ENCODE measurements at regions not wholly inside any gene's neighbourhood (a gene's known extent, or its start where the extent isn't known, plus 50 kb on each side); places are given as distances from the start of the nearest gene placed in this dataset.

- Histone ChIP-seq H3K27ac (no peak overlapping the region), H3K27me3 (no peaks in the 10 kb centered on the region), H3K4me1 (no peaks in the 10 kb centered on the region), H3K9me3 (no peaks in the 10 kb centered on the region), H3K4me3 (no peak overlapping the region), H3K36me3 (no peaks in the 10 kb centered on the region)
- TF ChIP-seq CTCF (IDR thresholded peaks at IDR 0.05 in 4 of 5, conservative IDR thresholded peaks at IDR 0.05 in 1 of 5): no peak
- TF ChIP-seq POLR2A (IDR thresholded peaks at IDR 0.05): no peak
- ATAC-seq (no peak), DNase-seq (no peak)
- intact Hi-C loops (cut with DNase I; ENCODE audit: low total_unique reads) (no loop called here), in situ Hi-C loops (cut with MboI; ENCODE audit: low sequenced_read_pairs in 4 of 4) (no loop called here)
Observed at GRCh38 chr4:31272331-31273061, 552.3 kb downstream of the PCDH7 start.

- DNase-seq (no peak), ATAC-seq (no peak)
- no peak for TF ChIP-seq POLR2A (IDR thresholded peaks at IDR 0.05)
- TF ChIP-seq CTCF (IDR thresholded peaks at IDR 0.05 in 4 of 5, conservative IDR thresholded peaks at IDR 0.05 in 1 of 5): no peak
- Histone ChIP-seq H3K27me3 (no peaks in the 10 kb centered on the region), H3K9me3 (no peaks in the 10 kb centered on the region), H3K27ac (no peak overlapping the region), H3K4me1 (no peaks in the 10 kb centered on the region), H3K4me3 (no peak overlapping the region), H3K36me3 (no peaks in the 10 kb centered on the region)
- intact Hi-C loops (cut with DNase I; ENCODE audit: low total_unique reads) (no loop called here), in situ Hi-C loops (cut with MboI; ENCODE audit: low sequenced_read_pairs in 4 of 4) (no loop called here)
Observed at GRCh38 chr4:31275906-31276305, 555.7 kb downstream of the PCDH7 start.

GRCh38 chr4:31283679-31284078, 563.5 kb downstream of the PCDH7 start:
- no peaks in the 10 kb centered on the region for H3K27me3 ChIP-seq
- ATAC-seq (no peak), DNase-seq (no peak)
- H3K4me3 ChIP-seq: no peak overlapping the region
- in situ Hi-C loops (cut with MboI; ENCODE audit: low sequenced_read_pairs in 4 of 4) (no loop called here), intact Hi-C loops (cut with DNase I; ENCODE audit: low total_unique reads) (no loop called here)
- H3K36me3 ChIP-seq: no peaks in the 10 kb centered on the region
- no peaks in the 10 kb centered on the region for H3K9me3 ChIP-seq
- TF ChIP-seq POLR2A (IDR thresholded peaks at IDR 0.05): no peak
- no peak for TF ChIP-seq CTCF (IDR thresholded peaks at IDR 0.05 in 4 of 5, conservative IDR thresholded peaks at IDR 0.05 in 1 of 5)
- no peaks in the 10 kb centered on the region for H3K4me1 ChIP-seq
- no peak overlapping the region for H3K27ac ChIP-seq

GRCh38 chr4:31290836-31291235, 570.7 kb downstream of the PCDH7 start:
- H3K9me3 ChIP-seq: no peaks in the 10 kb centered on the region
- intact Hi-C loops (cut with DNase I; ENCODE audit: low total_unique reads): no loop called here
- in situ Hi-C loops (cut with MboI; ENCODE audit: low sequenced_read_pairs in 4 of 4): no loop called here
- H3K4me1 ChIP-seq: no peaks in the 10 kb centered on the region
- no peak for DNase-seq
- no peak for ATAC-seq
- H3K27ac ChIP-seq: no peak overlapping the region
- no peaks in the 10 kb centered on the region for H3K27me3 ChIP-seq
- TF ChIP-seq POLR2A (IDR thresholded peaks at IDR 0.05): no peak
- TF ChIP-seq CTCF (IDR thresholded peaks at IDR 0.05 in 4 of 5, conservative IDR thresholded peaks at IDR 0.05 in 1 of 5): no peak
- H3K4me3 ChIP-seq: no peak overlapping the region
- no peaks in the 10 kb centered on the region for H3K36me3 ChIP-seq

- H3K9me3 ChIP-seq: no peaks in the 10 kb centered on the region
- no peaks in the 10 kb centered on the region for H3K4me1 ChIP-seq
- DNase-seq: no peak
- H3K4me3 ChIP-seq: no peak overlapping the region
- H3K27me3 ChIP-seq: no peaks in the 10 kb centered on the region
- H3K36me3 ChIP-seq: no peaks in the 10 kb centered on the region
- no peak overlapping the region for H3K27ac ChIP-seq
- in situ Hi-C loops (cut with MboI; ENCODE audit: low sequenced_read_pairs in 4 of 4): no loop called here
- intact Hi-C loops (cut with DNase I; ENCODE audit: low total_unique reads): no loop called here
- TF ChIP-seq CTCF (IDR thresholded peaks at IDR 0.05 in 4 of 5, conservative IDR thresholded peaks at IDR 0.05 in 1 of 5): no peak
- no peak for TF ChIP-seq POLR2A (IDR thresholded peaks at IDR 0.05)
- ATAC-seq: no peak
Observed at GRCh38 chr4:31291238-31291637, 571.1 kb downstream of the PCDH7 start.
